ENCODE measurements at regions not wholly inside any gene's neighbourhood (a gene's known extent, or its start where the extent isn't known, plus 50 kb on each side); places are given as distances from the start of the nearest gene placed in this dataset.

DNA sequence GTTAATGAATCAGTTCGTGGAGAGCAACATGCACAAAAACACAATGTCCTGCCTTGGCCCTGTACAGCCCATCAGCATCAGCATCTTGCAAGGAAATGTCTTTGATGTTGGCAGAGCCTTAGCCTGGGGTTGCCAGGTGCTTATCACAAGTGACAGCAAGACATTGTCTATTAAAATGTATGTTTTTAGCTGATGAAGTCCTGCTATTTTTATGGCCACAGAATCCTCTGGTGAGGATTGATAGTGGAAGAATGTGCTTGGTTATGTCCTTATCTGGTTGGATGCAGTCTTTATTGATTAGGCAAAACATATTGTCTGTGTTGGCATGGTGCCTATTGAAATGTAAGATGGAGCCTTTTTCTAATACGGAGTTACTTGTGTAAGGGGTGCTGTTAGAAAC lies 1427.0 kb upstream of the MIR17HG start:
- H3K79me2 ChIP-seq (ENCODE audit: control insufficient read depth, low read length), result no peaks in the 10 kb centered on the region
- H3K36me3 ChIP-seq (ENCODE audit: control insufficient read depth, low read length), result no peaks in the 10 kb centered on the region
- no peaks in the 10 kb centered on the region for H3K4me1 ChIP-seq (ENCODE audit: control insufficient read depth, low read length)
- H3K27me3 ChIP-seq (ENCODE audit: control insufficient read depth, low read length), result no peaks in the 10 kb centered on the region
- no peaks in the 10 kb centered on the region for H3K9me2 ChIP-seq (replicated peaks; ENCODE audit: control insufficient read depth, low read length)
- no peaks in the 10 kb centered on the region for H3F3A ChIP-seq (ENCODE audit: control insufficient read depth, insufficient read depth)
- H3K9me3 ChIP-seq (ENCODE audit: control insufficient read depth, insufficient read depth, low read length), result no peaks in the 10 kb centered on the region
- no peak overlapping the region for H3K4me2 ChIP-seq (ENCODE audit: low read length)
- H3K27ac ChIP-seq (ENCODE audit: low read depth, low read length), result no peak overlapping the region
- no peaks in the 10 kb centered on the region for H4K20me1 ChIP-seq (ENCODE audit: control insufficient read depth, insufficient read depth, low read depth, low read length)
- TF ChIP-seq, protein P1, sequence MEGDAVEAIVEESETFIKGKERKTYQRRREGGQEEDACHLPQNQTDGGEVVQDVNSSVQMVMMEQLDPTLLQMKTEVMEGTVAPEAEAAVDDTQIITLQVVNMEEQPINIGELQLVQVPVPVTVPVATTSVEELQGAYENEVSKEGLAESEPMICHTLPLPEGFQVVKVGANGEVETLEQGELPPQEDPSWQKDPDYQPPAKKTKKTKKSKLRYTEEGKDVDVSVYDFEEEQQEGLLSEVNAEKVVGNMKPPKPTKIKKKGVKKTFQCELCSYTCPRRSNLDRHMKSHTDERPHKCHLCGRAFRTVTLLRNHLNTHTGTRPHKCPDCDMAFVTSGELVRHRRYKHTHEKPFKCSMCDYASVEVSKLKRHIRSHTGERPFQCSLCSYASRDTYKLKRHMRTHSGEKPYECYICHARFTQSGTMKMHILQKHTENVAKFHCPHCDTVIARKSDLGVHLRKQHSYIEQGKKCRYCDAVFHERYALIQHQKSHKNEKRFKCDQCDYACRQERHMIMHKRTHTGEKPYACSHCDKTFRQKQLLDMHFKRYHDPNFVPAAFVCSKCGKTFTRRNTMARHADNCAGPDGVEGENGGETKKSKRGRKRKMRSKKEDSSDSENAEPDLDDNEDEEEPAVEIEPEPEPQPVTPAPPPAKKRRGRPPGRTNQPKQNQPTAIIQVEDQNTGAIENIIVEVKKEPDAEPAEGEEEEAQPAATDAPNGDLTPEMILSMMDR (IDR thresholded peaks at IDR 0.05; ENCODE audit: low read depth, low read length, poor library complexity, severe bottlenecking), result no peak
- no peak for TF ChIP-seq EZH2phosphoT487 (IDR thresholded peaks at IDR 0.05; ENCODE audit: borderline replicate concordance, low read length)
- no peak overlapping the region for H3K4me3 ChIP-seq (ENCODE audit: low read length)

DNA sequence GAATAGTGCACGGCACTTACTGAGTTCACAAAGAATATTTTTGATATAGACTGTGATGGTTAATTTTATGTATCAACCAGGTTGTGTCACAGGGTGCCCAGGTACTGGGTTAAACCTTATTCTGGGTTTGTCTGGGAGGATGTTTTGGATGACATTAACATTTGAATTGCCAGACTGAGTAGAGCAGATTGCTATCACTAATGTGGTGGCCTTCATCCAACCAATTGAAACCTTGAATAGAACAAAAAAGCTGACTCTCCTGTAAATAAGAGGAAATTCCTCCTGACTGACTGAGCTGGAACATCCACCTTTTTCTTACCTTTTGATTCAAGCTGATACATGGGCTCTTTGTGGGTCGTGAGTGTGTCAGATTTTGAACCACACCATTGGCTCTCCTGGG lies 1424.4 kb upstream of the MIR17HG start:
- H3F3A ChIP-seq (ENCODE audit: control insufficient read depth, insufficient read depth), result no peaks in the 10 kb centered on the region
- H3K27ac ChIP-seq (ENCODE audit: low read depth, low read length), result no peak overlapping the region
- no peaks in the 10 kb centered on the region for H3K36me3 ChIP-seq (ENCODE audit: control insufficient read depth, low read length)
- H3K4me3 ChIP-seq (ENCODE audit: low read length), result no peak overlapping the region
- H3K27me3 ChIP-seq (ENCODE audit: control insufficient read depth, low read length), result no peaks in the 10 kb centered on the region
- H3K9me2 ChIP-seq (replicated peaks; ENCODE audit: control insufficient read depth, low read length), result no peaks in the 10 kb centered on the region
- TF ChIP-seq, protein P1 (IDR thresholded peaks at IDR 0.05; ENCODE audit: low read depth, low read length, poor library complexity, severe bottlenecking), result no peak
- TF ChIP-seq EZH2phosphoT487 (IDR thresholded peaks at IDR 0.05; ENCODE audit: borderline replicate concordance, low read length), result no peak
- no peaks in the 10 kb centered on the region for H3K4me1 ChIP-seq (ENCODE audit: control insufficient read depth, low read length)
- no peaks in the 10 kb centered on the region for H3K9me3 ChIP-seq (ENCODE audit: control insufficient read depth, insufficient read depth, low read length)
- no peaks in the 10 kb centered on the region for H3K79me2 ChIP-seq (ENCODE audit: control insufficient read depth, low read length)
- H4K20me1 ChIP-seq (ENCODE audit: control insufficient read depth, insufficient read depth, low read depth, low read length), result no peaks in the 10 kb centered on the region
- no peak overlapping the region for H3K4me2 ChIP-seq (ENCODE audit: low read length)

DNA sequence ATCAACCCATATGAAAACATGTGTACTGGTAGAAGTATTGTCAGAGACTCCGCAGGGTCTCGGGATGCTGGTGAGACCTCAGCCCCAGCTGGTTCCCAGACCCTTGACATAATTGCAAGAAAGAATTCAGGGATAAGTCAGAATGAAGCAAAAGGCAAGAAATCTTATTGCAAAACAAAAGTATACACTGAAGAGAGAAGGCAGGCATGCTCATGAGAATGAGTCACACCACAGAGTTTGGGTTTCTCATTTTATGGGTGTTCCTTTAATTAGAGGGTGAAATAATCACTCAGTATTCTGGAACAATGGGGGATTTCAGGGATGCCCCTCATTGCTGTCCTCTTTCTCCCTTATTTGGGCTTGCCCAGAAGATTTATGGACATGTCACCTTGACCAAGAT lies 1423.8 kb upstream of the MIR17HG start:
- Histone ChIP-seq H3K4me3 (ENCODE audit: low read length) (no peak overlapping the region), H4K20me1 (ENCODE audit: control insufficient read depth, insufficient read depth, low read depth, low read length) (no peaks in the 10 kb centered on the region), H3K4me2 (ENCODE audit: low read length) (no peak overlapping the region), H3K79me2 (ENCODE audit: control insufficient read depth, low read length) (no peaks in the 10 kb centered on the region), H3K36me3 (ENCODE audit: control insufficient read depth, low read length) (no peaks in the 10 kb centered on the region), H3K27me3 (ENCODE audit: control insufficient read depth, low read length) (no peaks in the 10 kb centered on the region), H3K27ac (ENCODE audit: low read depth, low read length) (no peak overlapping the region), H3F3A (ENCODE audit: control insufficient read depth, insufficient read depth) (no peaks in the 10 kb centered on the region), H3K4me1 (ENCODE audit: control insufficient read depth, low read length) (no peaks in the 10 kb centered on the region), H3K9me3 (ENCODE audit: control insufficient read depth, insufficient read depth, low read length) (no peaks in the 10 kb centered on the region), H3K9me2 (replicated peaks; ENCODE audit: control insufficient read depth, low read length) (no peaks in the 10 kb centered on the region)
- TF ChIP-seq, protein P1 (IDR thresholded peaks at IDR 0.05; ENCODE audit: low read depth, low read length, poor library complexity, severe bottlenecking), result no peak
- no peak for TF ChIP-seq EZH2phosphoT487 (IDR thresholded peaks at IDR 0.05; ENCODE audit: borderline replicate concordance, low read length)

DNA sequence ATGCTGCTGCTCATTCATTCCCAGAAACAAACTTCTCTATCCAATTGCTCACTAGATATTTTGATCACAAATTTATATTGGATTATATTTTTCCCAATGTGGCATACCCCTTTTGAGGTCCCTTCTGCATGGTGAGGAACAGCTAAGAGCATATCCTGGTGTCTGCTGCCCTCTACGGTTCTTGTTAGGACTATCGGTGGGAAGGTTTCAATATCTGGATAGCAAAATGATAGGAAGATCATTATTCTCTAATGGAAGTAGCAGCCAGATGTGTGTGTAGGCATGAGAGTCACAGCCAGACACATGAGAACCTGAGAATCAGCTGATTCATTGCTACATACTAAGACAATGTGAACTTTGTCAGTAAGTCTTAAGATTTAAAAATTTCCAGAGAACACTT lies 1422.4 kb upstream of the MIR17HG start:
- no peaks in the 10 kb centered on the region for H3K9me3 ChIP-seq (ENCODE audit: control insufficient read depth, insufficient read depth, low read length)
- H3K27ac ChIP-seq (ENCODE audit: low read depth, low read length), result no peak overlapping the region
- no peaks in the 10 kb centered on the region for H3K4me1 ChIP-seq (ENCODE audit: control insufficient read depth, low read length)
- no peaks in the 10 kb centered on the region for H3F3A ChIP-seq (ENCODE audit: control insufficient read depth, insufficient read depth)
- H3K36me3 ChIP-seq (ENCODE audit: control insufficient read depth, low read length), result no peaks in the 10 kb centered on the region
- no peak overlapping the region for H3K4me3 ChIP-seq (ENCODE audit: low read length)
- H3K4me2 ChIP-seq (ENCODE audit: low read length), result no peak overlapping the region
- H3K27me3 ChIP-seq (ENCODE audit: control insufficient read depth, low read length), result no peaks in the 10 kb centered on the region
- no peaks in the 10 kb centered on the region for H3K9me2 ChIP-seq (replicated peaks; ENCODE audit: control insufficient read depth, low read length)
- TF ChIP-seq EZH2phosphoT487 (IDR thresholded peaks at IDR 0.05; ENCODE audit: borderline replicate concordance, low read length), result no peak
- TF ChIP-seq, protein P1 (IDR thresholded peaks at IDR 0.05; ENCODE audit: low read depth, low read length, poor library complexity, severe bottlenecking), result no peak
- H4K20me1 ChIP-seq (ENCODE audit: control insufficient read depth, insufficient read depth, low read depth, low read length), result no peaks in the 10 kb centered on the region
- no peaks in the 10 kb centered on the region for H3K79me2 ChIP-seq (ENCODE audit: control insufficient read depth, low read length)
